Skin of body (tissue), 1 donor: ENCODE measurements at regions not wholly inside any gene's neighbourhood (a gene's known extent, or its start where the extent isn't known, plus 50 kb on each side); places are given as distances from the start of the nearest gene placed in this dataset.

Experiments used
- DNase-seq: peaks from one replicate; lab custom pipeline; 2025; lab: John Stamatoyannopoulos, UW

DNA sequence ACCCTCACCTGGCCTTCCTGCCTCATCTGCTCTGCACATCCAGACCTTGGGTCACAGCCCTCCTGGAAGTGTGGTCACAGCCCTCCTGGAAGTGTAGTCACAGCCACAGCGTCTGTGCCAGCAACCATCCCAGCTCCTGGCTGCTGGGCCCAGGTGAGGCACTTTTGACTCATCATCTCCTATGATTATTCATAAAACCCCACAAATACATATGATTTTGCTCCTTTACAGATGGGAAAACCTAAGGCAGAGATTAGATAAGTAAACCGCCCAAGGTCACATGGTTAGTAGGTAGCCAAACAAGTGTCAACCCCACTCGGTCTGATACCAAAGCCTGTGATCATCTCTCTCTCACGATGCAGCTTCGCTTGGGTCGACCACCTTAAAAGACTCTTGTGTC lies 94.3 kb downstream of the PRLHR start:
- DNase-seq, result no peak

DNA sequence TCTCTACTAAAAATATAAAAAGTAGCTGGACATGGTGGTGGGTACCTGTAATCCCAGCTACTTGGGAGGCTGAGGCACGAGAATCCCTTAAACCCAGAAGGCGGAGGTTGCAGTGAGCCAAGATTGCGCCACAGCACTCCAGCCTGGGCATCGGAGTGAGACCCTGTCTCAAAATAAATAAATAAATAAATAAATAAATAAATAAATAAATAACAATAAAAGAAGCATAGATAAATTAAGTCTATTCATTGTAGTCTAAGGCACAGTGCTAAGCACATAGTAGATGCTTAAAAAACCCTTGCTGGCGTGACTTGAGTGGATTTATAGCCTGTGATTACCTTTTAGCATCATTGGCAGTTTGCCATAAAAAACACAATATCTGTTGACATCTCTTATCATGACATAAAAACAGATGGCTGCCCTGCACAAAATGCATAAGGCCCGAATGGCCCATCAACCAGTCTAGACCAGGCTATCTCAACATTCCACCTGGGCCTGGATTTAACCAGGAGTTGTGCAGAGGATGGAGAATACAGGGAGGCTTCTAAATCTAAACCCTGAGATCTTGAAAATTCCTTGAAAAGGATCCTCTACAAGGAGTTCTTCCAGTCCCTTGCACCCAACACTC lies 94.9 kb downstream of the PRLHR start:
- DNase-seq, result no peak

DNA sequence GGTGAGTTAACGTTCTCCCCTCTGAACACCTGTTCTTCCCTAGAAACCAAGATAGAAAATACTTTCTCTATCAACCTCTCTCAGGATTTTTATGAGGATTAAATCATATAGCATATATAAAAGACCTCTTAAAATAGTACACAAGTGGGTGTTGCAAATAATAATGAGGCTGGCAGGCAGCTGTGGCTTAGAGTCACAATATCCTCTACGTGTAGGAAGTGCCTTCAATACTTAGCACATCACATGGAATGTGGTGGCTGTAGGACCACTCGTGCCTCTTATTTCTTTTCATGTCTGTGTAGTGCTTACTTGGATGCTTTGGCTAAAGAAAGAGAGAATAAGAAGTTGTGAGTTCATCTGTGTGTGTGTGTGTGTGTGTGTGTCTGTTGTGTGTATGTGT lies 96.3 kb downstream of the PRLHR start:
- no peak for DNase-seq

DNA sequence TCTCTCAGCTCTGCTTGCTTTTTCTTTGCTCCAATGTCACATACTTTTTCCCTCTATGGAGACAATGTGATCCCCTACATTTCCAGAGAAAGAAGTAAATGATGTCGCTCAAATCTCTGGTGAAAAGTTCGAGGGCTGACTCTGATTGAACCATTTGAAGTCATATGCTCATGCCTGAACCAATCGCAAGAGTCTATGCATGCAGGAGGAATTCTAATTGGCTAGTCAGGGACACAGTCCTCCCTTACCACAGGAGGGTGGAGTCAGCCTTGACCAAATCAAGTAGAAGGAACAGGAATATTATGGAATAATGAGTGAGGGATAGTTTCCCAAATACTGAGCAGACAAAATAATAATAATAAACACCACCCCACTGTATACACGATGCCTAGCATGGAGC lies 96.8 kb downstream of the PRLHR start:
- no peak for DNase-seq

DNA sequence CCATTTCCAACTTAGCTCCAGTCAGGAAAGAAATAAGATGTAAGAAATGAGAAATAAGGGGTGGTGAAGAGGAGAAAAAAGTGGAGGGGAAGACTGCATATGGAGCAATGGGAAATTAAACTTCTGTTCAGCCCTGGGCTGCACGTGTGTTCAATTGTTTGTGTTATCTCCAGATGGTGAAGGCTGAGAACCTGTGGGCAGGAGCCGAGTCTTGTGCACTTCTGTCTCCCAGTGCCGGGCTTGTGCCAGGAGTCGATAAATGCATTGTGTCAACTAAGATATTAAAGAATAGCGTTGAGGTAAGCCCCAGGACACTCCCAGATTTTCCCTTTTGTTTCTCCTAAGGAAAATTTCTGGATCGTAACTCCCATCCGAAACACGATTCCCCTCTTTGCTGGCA lies 98.2 kb downstream of the PRLHR start:
- DNase-seq, result no peak

DNA sequence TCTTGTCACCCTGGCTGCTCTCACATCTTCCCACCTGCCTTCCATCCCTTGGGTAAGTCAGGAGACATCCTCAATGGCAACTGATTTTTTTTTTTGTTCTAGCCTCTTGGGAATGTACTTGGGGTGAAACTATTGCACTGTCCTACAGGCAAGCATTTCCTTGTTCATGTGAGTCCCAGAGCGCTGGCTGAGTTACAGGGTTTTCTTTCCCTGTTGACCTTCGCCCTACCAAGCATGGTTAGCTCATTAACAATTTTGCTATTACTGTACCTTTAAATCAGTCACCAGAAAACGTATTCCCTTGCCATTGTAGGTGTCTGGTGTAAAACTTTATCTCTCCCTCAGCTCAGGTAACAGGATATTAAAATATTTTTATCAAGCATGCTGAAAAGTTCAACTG lies 98.9 kb downstream of the PRLHR start:
- no peak for DNase-seq

DNA sequence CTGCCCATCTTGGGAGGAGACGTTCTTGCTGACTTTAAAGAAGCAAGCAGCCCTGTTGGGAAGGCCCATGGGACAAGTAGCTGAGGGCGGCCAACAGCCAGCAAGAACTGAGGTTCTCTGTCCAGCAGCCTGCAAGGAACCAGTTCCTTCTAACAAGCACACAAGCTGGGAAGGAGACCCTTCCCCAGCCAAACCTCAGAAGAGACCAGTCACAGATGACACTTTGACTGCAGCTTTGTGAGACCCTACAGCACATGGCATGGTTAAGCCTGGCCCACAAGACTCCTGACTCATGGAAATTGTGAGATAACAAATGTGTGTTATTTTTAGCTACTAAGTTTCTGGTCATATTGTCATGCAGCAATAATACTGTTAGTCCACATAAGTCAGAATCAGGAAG lies 99.9 kb downstream of the PRLHR start:
- DNase-seq, result no peak

DNA sequence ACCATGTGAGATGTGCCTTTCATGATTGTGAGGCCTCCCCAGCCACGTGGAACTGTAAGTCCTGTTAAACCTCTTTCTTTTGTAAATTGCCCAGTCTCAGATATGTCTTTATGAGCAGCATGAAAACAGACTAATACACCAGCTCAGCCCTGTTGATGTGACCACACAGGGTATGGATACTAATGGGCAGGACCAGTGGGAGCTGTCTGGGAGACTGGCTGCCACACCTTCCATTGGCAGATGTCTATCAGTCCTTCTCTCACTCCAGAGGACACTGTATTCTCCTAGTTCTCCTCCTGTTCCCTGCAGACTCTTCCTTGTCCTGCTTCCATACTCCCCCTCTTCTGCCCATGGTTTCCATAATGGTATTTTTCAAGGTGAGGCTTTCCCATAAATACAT lies 104.4 kb downstream of the PRLHR start:
- DNase-seq, result no peak

DNA sequence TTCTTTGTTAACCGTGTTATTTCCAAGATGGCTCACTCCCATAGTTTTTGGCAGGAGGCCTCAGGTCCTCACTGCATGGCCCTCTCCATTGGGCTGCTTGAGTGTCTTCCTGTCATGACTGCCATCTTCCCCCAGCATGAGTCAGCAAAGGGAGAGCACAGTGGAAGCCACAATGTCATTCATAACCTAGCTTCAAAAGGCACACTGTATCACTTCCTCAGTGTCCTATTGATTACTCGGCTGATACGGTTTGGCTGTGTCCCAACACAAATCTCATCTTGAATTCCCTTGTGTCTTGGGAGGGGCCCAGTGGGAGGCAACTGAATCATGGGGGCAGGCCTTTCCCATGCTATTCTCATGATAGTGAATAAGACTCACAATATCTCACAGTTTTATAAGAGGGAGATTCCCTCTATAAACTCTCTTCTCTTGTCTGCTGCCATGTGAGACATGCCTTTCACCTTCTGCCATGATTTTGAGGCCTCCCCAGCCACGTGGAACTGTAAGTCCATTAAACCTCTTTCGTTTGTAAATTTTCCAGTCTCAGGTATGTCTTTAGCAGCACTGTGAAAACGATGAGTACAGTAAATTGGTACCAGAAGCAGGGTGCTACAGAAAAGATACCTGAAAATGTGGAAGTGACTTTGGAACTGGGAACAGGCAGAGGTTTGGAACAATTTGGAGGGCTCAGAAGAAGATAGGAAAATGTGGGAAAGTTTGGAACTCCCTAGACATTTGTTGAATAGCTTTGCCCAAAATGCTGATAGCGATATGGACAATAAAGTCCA lies 106.5 kb downstream of the PRLHR start:
- no peak for DNase-seq

DNA sequence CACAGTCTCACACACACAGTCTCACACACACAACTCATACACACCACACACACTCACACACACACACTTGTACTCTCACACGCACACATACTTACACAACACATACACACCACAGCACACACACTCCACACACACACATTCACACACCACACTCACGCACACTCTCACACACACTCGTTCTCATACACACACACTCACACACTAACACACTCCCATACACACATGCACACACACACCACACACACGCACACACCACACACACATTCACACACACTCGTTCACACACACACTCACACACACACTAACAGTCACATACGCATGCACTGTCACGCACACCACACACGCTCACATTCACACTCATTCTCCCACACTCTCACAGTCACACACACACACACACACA lies 109.8 kb downstream of the PRLHR start:
- DNase-seq, result no peak

DNA sequence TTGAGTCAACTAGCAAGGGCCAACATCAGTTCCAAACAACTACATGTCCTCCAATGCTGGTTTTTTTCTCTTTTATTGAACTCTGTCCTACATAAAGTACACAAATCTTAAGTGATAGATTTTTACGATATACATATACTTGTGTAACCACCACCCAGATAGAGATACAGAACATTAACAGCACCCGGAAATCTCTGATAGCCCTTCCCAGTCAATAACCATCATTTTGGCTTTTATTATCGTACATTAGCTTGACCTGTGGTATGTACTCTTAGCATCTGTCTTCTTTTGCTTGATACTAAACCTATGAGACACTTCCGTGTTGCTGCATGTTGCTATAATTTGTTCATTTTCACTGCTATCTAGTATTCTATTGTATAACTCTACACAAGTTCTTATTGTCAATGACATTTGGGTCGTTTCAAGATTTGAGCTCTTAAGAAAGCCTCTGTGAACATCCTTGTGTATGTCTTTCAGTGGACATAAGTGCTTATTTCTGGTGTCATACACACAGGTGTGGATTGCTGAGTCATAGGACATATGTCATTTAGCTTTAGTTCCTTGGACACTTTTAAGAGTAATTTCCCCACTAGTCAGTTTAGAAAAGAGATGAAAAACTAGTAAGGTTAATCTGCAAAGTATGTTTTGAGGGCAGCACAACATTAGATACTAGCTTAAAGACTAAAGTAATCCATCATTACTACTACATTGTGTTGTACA lies 111.1 kb downstream of the PRLHR start:
- no peak for DNase-seq

DNA sequence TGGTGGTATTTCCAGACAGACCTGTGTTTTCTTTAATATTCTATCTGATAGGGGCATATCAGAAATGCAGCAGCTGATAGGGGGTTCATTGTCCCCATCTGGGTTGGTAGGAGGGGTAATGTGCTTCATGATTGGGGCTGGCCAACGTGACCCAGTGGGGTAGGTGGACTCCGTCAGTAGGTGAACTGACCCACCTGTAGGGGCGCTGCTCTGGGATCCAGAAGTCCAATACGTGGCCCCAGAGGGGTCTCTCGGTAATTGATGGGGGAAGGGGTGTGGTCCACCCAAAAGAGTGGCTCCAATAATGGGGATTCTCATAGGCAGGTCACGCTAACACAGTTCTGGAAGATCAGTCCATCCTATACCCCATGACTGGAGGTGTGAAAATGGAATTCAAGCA lies 112.0 kb downstream of the PRLHR start:
- no peak for DNase-seq

DNA sequence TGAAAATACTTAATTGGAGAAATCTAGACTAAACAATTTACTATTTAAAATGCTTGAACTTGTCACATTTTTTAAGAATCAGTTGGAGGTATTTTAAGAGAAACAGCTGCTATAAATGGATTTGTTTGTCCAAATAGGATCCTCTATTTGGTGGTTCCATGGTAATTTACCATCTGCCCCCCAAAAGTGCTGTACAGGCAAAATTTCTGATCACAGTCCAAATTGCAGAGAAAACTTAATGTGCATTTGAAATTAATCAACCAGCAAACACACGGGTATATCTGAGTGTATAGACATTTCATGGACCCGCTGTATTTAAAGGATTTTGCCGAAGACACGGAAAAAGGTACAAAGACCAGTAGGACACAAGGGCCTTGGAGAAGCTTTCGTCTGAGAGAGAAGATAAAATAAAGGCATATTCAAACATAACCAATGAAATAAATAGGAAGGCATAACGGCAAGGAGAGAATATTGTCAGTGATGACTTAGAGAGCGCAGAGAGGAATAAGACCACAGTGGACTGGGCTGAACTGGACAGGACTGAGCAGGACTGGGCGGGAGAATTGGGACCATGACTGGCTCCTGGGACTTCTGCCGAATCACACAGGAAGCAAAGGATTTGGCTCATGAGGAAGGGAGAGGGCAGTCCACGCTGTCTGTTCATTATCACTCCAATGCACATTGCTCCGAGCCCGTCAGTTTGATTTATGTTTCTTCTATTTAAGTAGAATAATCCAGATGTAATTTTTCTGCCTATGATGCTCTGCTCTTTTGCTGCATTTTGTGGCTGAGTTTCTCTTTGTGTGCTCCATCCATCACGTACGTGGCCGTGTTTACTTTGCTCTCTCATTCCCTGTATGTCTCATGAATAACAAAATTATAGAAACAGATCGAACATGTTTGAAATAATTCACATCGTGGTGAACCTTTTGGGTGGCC lies 112.8 kb downstream of the PRLHR start:
- DNase-seq, result no peak

DNA sequence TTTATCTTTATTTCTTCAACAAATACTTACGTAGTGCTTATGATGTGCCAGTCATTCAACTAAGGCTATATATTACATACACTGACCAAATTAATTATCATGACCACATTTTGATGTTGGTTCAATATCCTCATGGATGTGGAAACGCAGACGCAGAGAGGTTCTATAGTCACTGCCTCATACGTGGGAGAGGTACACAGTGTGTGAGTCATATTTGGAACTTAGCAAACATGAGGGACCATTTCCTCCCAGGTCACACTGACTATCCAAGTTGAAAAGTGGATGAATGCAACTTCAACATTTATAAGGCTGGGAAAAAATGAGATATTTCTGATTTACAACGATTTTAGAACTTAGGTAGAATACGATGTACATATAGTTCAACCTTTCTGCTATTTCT lies 113.6 kb downstream of the PRLHR start:
- no peak for DNase-seq

DNA sequence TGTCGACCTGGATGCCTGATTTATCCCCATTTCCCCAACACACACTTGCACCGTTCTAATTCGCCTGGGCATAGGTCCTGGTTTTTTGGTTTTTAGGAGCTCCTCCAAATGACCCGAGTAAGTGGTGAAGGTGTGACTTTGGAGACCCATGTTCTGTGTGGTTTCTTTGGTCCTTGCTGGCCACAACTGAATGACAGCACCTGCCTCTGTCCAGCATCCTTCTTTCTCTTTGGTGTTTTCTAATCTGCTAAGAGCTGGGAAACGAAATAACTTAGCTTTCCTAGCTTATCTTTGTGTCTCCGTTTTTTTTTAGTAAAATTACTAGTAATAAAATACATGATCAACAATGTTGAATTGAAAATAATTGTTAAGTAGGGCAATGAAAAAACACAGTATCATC lies 120.2 kb downstream of the PRLHR start:
- DNase-seq, result no peak

DNA sequence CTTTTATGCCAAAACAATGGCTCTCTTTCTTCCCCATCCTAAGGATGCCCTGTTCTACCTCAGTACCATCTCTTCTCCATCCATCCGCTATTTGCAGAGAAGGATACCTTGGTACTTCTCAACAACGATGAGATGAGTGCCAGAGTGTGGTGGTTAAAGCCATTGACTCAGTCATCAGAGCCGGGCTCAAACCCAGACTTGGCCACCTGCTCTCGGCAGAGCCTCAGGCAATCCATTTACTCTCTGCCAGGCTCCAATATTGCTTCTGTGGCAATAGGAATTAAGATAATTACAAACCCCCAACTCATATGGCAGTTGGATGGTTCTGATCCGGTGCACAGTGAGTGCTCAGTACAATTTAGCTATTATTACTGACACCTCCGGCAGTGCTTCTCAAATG lies 121.3 kb downstream of the PRLHR start:
- no peak for DNase-seq

DNA sequence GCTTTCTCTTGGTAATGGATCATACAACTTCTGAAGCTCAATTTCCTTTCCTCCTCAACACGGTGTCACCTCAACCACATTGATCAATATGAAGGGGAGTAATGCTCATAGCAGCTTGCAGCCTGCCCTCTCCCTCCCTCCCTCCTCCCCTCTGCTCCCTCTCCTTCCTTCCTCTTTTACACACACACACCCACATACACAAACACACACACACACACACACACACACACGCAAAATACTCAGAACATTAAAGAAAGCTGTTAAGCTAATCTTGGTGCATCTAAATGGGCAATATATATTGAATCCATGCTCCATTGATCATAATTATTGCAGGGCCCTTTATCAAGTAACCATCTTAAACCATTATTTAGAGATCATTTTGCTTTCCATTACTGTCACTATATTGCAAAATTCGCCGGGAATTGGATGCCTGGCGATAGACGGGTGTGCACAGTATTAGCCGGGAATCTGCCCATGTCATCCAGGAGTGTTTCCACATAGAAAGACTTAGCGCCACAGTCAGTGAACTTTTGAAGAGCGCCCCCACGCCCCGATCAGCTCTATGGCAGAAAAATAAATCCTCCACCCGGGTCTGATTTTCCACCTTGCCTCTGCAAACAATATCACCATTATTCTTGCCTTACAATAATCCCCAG lies 122.0 kb downstream of the PRLHR start:
- no peak for DNase-seq

DNA sequence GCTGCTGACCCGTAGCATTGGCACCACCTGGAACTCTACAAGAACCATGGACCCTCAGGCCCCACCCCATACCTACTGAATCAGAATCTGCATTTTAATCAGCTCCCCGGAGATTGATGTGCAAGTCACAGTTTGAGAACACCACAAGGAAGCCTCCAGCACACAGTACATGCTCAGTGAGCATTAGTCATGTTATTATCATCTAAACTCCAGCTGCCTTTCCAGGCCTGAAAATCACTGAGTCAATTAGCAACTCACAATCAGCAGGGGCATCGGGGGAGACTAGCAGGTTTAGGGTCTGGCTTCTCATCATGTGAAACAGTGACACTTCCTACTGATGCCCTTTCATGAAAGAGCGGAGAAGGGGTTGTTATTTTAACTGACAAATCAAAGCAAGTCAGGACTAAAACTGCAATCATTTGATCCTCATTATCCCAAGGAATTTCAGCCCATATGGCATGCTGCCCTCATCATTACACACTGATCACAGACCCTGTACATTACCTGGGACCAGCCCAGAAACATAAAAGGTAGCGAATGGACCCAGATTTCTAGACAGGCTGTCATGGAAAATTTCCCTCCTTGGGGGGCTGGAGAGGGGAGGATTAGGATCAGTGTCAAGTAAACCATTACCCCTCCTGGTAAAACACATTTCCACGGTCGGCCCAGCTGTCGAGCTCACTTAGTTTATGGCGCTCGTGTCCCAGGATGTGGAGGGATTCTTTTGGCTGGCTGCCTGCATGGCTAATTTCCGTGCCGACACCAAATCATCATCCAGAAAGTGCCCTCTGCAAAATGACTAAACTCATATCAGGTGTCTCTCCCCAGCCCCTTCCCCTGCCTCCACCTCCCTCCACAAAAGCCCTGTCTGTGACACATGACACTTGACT lies 122.8 kb downstream of the PRLHR start:
- no peak for DNase-seq

DNA sequence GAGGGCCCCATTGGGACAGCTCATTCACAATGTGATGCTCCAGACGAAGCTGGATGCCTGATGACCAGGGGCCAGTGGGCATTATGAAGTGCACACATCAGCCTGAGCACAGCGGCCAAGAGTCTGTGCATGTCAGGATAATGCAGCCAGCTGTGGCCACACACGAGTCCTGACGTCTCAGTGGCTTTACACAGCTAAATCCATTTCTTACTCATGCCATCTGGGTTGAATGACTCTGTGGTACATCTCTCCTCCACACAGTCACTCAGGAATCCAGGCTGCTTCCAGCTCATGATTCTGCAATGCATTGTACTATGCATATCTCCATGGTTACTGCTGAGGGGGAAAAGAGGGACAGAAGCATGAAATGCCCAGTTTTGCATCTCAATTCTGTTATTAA lies 123.6 kb downstream of the PRLHR start:
- DNase-seq, result no peak

DNA sequence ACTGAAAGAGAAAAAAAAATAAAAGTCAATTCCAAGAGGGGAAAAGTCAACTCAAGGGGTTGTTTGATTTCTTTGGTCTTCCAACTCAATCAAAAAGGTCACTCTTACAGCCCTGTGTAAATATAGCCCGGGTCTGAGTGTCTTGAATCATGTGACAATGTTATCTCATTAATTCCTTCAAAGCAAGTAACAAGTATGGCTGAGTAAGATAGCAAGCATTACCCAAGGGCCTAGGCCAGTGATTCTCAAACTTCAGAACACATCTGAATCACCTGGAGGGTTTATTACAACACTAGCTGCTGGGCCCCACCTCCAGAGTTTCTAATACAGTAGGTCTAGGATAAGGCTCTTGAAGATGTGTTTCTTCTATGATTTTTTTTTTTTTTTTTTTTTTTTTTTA lies 125.0 kb downstream of the PRLHR start:
- no peak for DNase-seq
